ENCODE measurements at regions not wholly inside any gene's neighbourhood (a gene's known extent, or its start where the extent isn't known, plus 50 kb on each side); places are given as distances from the start of the nearest gene placed in this dataset.
"Not testable (repeated sequence)": the region's sequence is repeated elsewhere in the genome, so short reads cannot be mapped to it uniquely, and the experiment has no call there.

GRCh38 chr5:17401470-17402288, 96.4 kb upstream of the TAF11L2 start:
- no peak for DNase-seq

DNA sequence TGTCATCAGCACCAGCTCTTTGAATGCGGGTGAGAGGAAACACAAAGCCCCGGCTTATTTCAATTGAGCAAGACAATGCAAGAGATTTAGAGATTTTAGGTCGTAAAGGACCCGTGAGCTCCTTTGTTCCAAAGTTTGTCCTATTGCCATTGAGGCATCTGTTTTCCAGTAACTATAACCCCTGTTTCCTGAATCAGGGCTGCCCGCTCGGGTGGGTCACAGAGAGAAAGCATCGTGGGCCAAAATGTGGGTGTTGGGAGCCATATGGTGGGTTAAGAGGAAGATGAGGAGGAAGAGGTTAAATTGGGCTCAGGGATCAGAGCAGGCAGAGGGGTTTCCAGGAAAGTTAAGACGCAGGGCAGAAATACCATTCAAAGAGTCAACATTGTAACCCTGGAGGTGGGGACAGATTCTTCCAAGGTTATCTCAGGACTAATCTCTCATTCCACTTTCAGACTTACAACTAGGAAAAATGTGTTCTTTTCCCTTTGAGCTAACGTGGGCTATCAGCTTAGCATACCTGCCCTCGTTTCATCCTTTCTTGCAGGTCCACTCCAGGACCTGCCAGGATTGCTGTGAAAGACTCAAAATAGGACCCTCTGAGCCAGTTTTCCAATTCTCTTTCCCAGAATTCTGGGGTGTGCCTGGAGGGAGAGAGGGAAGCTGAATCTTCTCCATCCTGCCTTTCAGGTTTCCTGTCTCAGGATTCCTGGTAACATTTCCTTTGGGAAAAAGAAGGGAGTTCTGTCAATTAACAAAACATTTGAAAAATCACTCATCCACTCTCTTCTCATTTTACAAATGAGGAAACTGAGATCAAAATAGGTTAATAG, 95.5 kb upstream of the TAF11L2 start:
- DNase-seq: no peak

GRCh38 chr5:17403695-17404490, 94.1 kb upstream of the TAF11L2 start:
- no peak for DNase-seq

DNA sequence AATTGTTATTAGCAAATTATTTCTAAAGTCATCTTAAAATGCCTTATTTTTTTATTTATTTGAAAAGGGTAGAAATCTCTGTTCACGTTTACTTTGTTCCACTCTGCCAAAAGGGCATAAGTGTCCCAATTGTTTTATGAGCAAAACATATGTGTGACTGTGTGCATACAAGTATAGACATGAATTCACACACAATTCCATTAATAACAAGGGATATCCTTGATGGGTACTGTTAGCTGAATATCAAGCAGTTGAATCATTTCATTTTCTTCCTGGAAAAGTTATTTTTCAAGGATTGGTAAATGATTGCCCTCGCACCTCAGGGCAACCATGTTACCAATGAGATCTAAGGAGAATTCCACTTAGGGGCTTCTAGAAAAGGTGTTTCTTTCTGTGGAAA, 92.1 kb upstream of the TAF11L2 start:
- no peak for DNase-seq

GRCh38 chr5:17406423-17406838, 91.6 kb upstream of the TAF11L2 start:
- no peak for DNase-seq

GRCh38 chr5:17411436-17412402, 86.3 kb upstream of the TAF11L2 start:
- no peak for DNase-seq

- no peak for DNase-seq
These were observed 85.0 kb upstream of the TAF11L2 start for GRCh38 chr5:17412760-17413671.

- no peak for DNase-seq
These were observed 84.3 kb upstream of the TAF11L2 start for GRCh38 chr5:17413691-17414090.

GRCh38 chr5:17415321-17415758, 82.7 kb upstream of the TAF11L2 start:
- DNase-seq: no peak

GRCh38 chr5:17416374-17416773, 81.7 kb upstream of the TAF11L2 start:
- DNase-seq: not testable (repeated sequence)

- DNase-seq: no peak
These were observed 73.4 kb upstream of the TAF11L2 start for GRCh38 chr5:17424674-17425073.

- DNase-seq: no peak
These were observed 72.5 kb upstream of the TAF11L2 start for GRCh38 chr5:17425385-17426070.

GRCh38 chr5:17426104-17426749, 71.8 kb upstream of the TAF11L2 start:
- DNase-seq: no peak

- DNase-seq: no peak
These were observed 69.7 kb upstream of the TAF11L2 start for GRCh38 chr5:17428176-17428800.

DNA sequence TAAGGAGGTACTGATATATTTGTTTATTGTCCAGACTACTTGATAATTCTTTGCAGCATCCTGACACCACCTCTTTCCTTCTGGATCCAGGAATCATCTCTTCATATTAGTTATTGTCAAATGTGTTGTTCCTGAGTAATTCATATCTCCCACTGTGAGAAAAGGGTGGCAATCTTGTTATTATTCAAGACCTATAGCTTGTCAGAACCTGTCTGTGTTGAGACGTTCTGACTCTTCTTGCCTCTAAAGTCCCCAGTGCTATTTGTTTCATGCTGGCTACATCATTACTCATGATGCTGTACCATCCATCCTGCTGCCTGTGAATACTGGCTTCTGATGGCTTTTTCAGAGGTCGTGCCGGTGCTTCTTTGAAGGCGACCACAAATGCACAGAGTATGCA, 68.7 kb upstream of the TAF11L2 start:
- DNase-seq: no peak

DNA sequence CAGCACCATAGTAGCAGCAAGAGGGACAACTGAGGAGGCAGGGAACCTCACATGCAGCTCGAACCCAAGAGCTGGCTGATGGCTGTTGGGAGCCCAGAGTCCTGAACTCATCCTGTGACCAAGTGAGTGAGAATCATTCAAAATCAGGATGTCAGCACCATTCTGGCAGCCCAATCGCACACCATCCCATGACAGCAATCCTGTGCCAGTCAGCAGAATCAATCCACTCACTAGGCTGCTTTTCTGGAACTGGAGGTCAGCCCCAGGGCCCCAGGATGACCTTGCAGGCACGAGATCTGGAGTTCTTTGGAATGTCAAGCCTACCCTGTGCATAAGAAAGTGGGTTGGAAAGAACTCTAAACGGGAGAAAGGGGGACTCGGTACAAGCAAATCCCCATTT, 67.8 kb upstream of the TAF11L2 start:
- DNase-seq: no peak

- DNase-seq: no peak
These were observed 66.6 kb upstream of the TAF11L2 start for GRCh38 chr5:17431272-17432050.

DNA sequence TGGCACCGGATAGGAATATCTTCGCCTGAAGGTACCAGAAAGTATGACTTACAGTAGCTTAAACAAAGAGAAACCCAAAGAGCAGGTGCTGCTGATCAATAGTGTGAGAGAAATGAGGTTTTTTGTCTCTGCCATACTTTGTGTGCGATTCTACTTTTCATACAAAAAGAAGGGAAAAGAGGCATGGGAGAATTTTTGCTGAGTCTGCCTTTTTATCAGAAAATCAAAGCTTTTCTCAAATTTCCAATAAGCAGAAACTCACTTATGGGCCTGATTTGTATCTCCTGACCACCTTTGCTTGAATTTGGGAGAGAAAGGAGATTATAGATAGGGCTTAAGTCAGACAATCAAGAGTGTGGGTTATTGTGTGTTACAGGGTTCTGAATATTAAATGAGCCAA, 65.5 kb upstream of the TAF11L2 start:
- DNase-seq: no peak

Data from activated CD4-positive, alpha-beta T cell treated with anti-CD3 and anti-CD28 coated beads, Interleukin-2, amount 50 U/mL, for 16 hours (primary cell).